HG02623 (cell line): ENCODE measurements at regions not wholly inside any gene's neighbourhood (a gene's known extent, or its start where the extent isn't known, plus 50 kb on each side); places are given as distances from the start of the nearest gene placed in this dataset.

Experiments used
- ATAC-seq: cut with Tn5 transposase; IDR thresholded peaks from one replicate; pipeline ENCODE4 v1.9.1; 2021; ENCODE audit warnings: moderate library complexity; ENCODE audit not compliant: unreplicated experiment

DNA sequence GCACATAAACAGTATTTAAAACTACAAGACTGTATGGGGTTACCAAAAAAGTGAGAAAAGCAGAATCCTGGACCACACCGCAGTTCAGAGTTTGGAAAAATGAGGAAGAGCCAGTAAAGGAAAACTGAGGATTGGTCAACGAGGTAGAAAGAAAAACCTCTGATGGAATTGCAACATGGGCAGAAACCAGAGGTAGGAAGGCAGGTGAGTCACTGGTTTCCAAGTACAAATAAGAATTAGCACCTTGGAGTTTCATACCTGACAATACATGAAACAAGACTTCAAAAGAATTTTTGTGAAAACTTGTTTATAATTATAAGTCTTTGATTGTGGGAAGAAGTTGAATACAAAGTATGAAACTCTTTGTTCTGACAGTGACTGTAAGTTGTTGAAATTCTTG, 533.7 kb upstream of the DAB1 start:
- no peak for ATAC-seq

DNA sequence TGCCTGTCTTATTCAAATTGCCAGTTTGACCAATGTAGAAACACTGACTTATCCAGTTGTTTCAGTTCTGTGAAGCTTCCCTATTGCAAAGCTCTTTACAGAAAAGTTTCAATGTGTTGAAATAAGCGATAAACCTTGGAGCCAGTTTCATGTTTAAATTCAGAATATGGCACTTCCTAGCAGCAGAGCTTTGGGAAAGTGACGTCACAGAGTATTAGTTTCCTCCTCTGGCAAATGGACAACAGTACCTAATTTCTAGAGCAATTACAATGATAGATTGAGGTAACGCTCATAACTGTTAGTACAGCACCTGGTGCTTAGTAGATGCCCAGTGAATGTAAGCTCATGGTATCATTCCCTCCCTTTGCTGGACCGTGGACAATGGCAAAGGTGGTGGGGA, 527.5 kb upstream of the DAB1 start:
- no peak for ATAC-seq

DNA sequence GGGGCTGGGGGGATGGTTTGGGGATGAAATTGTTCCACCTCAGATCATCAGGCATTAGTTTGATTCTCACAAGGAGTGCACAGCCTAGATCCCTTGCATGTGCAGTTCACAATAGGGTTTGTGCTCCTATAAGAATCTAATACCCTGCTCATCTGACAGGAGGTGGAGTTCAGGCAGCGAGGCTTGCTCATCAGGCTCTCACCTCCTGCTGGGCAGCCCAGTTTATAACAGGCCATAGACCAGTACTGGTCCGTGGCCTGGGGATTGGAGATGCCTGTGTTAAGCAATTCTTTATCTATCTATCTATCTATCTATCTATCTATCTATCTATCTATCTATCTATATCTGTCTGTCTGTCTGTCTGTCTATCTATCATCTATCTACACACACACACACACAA, 525.3 kb upstream of the DAB1 start:
- no peak for ATAC-seq

DNA sequence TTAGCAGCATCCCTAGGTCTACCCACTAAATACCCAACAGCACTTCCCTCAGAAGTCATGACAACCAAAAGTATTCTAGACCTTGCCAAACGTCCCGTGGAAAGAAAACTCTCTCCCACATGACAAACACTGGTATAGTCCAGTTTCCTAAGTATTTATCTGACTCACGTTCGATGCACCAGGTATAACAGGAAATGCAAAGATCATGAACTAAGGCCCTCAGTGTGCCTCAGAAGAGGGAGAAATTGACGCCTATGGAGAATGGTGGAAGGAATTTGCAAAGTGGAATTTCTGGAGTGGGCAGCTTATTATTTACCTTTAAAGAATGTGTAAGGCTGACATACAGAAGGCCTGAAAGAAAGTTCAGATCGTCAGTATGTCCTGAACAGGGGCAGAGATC, 523.6 kb upstream of the DAB1 start:
- no peak for ATAC-seq

DNA sequence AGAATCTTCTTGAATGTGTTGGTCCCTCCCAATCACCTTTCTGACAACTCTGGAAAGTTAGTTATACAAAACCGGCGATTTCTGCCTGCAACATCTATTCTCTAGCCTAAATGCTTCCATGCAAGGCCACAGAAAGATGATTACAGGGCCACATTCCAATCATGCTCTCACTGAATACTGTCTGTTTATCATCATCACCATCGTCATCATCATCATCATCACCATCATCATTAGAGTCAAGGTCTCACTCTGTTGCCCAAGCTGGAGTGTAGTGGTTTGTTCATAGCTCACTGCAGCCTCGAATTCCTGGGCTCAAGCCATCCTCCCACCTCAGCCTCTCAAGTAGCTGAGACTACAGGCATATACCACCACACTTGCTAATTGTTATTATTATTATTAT, 521.2 kb upstream of the DAB1 start:
- no peak for ATAC-seq

DNA sequence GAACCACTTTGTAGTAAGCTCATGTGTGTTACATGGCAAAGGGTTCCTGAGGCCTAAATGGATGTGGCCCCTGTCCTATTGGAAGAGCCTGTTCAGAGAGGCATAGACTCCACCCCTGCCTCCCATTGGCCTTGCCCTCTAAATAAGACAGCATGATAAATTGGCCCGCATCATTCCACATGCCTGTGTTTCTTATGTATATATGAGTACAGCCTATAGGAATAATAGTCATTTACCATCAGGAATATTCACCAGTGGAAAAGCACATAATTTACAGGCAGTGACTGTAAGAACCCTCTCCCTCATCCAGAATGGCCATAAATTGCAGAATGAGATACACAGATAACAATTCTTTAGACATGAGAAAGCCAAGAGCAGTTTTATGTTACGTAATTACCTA, 519.5 kb upstream of the DAB1 start:
- ATAC-seq: no peak

DNA sequence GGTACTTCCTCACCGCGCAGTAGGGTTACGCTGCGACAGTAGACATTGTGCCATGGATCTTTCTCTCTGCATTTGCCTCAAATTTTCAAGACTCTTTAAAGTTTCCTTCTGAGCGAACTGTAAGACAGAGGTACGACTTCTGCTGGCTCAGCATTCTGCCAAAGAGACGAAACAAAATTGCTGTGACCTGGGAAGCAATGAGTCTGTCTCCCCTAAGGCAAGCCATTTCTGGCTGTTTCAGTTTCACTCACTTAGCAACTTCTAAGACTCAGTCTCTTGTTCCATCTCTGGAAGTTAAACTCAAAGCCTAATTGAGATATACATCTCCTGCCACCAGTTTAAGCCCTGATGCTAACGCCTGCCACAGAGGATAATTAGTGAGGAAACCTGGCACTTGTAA, 510.9 kb upstream of the DAB1 start:
- no peak for ATAC-seq

DNA sequence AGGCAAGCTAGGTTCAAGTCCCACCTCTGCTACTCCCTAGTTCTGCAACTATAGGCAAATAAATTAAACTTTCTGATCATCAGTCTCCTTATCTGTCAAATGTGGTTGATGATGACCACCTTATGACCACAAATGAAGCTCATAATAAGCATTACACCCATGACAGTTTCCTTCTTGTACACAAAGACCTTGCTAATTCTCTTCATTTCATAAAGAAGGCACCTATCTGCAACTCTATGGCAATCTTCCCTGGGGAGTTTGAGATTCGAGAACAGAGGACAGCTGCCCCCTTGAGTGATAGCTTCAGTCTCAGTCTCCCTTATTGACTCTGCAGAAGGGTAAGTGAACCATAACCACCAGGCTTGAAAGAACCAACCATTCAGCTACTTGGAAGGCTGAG, 503.1 kb upstream of the DAB1 start:
- no peak for ATAC-seq

DNA sequence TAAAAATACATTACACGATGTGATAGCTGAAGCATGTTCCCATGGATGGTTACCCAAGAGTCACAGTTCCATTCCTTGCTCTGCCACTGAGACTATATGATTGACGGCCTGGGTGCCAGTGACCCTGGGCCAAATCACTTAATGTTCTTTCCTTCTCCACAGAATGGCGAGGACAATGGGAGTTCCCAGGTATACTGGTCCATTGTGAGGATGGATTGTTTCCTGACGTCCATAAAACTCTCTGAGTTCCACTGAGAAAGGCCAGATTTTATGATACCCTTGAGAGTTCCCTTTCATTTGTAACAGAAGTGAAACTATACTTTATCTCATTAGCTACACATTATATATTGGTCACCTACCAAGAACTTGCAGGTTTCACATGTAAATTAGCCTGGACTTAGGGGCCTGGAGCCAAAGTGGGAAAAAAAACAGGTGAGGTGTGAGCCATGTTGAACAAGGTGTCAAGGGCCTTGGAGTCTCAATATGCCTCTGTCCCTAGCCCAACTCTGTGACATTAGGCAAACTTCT, 502.2 kb upstream of the DAB1 start:
- ATAC-seq: no peak

DNA sequence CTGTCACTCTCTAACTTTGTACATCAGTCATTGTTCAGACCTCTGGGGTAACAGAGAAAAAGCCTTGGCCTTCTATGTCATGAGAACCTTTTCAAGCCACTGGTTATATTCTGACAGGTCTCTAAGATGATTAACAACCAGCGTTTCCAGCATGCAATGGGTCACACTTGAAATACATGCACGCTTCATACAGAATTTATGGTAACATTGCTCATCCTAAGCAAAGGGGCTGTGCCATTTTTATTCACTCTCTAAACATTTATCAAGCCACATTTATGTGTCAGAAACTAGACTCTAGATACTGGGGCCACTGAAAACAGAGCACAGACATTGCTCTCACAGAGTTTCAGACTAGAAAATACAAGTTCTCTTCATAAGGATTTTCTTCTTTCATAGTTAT, 501.4 kb upstream of the DAB1 start:
- no peak for ATAC-seq

DNA sequence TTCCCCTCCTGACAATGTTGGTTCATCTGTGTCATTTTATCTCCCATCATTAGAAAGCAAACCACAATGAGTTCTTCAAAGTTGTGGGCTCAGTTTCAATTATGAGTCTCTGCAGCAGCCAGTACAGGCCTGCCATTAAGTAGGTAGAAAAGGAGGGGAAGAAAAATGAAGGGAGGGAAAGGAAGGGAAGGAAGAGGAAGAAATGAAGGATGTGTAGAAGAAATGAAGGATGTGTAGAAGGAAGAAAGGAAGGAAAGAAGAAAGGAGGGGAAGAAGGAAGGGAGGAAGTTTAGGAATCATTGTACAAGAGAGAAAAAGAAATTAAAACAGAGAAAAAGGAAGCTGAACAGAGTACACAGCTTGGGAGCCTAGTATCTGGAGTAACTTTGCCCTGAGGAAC, 498.3 kb upstream of the DAB1 start:
- ATAC-seq: no peak

DNA sequence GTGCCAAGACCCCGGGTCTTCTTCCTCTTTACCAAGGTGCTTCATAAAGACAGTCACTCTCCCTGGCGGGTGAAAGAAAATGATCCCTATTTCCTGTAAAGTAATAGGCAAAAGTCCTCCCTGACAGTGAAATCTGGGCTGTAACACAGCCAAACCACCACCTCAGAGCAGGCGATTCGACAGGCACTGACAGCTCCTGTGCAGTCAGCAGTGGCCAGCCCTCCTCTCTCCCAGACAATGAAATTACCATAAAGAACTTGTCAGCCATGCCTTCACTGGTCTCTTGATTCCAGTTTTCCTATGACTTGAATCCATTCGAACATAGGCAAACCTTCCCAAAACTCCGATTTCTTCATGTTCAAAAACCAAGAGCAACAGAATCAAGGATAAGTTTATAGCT, 492.2 kb upstream of the DAB1 start:
- no peak for ATAC-seq

DNA sequence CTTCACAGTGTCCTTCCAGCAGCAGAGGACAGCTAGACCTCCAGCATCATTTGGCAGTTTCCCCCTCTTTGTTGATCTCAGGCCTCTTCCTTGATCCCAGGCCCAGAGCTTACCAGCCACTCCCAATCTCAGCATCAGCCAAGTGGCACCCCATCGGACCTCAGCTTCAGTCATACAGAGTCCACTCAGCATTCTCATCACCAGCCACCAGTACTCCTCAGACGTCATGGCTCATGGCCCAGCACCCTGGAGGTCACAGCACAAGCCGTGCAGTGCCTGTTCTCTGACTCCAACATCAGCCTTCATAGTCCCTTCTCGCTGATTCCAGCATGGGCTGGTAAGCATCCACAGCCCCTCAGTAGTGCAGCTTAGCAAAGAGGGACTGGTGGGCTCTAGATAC, 487.6 kb upstream of the DAB1 start:
- no peak for ATAC-seq

DNA sequence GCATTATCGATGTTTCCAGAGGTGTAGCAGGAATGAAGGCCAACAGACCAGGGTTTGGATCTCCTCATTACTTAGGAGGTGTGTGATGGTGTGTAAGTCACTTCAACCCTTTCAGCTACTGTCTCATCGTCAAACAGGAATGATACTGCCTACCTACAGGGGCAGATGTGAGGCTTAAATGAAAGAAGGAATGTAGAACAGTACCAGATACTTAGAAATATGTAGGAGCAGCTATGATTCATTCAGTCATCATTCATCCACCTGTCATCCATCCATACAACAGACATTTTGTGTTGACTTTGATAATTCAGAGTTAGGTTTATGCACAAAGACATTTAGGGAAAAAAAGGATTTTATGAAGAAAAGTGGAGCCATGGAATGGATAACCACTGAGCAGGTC, 486.9 kb upstream of the DAB1 start:
- no peak for ATAC-seq

DNA sequence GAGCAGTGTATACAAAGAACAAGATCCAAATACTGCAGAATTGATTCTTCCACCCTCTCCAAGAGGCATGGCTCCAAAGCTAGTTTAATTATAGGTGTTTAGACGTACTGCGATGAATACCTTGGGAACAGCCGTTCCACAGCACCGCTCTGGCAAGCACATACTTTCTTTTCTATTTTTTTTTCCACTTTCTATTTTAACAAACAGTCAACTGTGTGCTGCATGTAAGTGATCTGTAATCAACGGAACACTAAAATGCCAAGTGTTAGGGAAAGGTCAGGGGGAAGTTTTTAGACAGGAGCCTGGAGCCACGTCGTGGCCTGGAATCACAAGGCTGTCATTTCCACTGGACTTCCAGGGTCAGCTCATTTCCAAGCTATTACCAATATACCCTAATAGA, 486.4 kb upstream of the DAB1 start:
- no peak for ATAC-seq

DNA sequence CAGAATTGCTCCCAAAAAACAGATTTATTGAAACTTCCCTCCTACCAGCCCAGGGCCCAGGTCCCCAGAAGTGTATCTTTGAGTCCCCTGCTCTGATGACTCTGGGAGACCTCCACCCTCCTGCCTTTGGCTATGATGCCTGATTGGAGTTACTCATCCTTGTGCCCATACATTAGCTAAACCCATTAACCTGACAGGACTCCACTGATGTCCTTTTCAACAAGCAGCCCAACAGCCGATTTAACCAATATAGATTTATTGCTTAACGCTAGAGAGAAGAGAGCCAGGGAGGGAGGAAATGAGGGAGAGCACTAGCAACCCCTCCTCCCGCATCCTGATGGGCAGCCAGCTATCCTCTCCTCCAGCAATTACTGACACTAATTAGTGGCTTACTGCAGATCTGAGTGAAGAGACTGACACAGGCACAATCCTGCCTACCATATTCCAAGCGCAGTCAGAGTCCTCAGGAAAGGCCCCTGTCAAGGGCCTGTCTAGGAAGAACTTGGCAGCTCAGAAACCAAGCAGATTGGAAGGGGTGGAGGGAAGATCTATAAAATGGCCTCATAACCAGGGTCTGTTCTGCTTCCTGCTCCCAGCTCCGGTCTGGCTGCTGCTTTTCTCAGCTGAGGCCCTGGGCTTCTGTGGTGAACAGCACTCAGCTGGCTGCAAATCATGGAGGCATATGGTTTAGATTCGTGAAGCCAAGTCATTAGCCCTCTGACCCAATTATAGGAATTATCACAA, 484.5 kb upstream of the DAB1 start:
- ATAC-seq: no peak

DNA sequence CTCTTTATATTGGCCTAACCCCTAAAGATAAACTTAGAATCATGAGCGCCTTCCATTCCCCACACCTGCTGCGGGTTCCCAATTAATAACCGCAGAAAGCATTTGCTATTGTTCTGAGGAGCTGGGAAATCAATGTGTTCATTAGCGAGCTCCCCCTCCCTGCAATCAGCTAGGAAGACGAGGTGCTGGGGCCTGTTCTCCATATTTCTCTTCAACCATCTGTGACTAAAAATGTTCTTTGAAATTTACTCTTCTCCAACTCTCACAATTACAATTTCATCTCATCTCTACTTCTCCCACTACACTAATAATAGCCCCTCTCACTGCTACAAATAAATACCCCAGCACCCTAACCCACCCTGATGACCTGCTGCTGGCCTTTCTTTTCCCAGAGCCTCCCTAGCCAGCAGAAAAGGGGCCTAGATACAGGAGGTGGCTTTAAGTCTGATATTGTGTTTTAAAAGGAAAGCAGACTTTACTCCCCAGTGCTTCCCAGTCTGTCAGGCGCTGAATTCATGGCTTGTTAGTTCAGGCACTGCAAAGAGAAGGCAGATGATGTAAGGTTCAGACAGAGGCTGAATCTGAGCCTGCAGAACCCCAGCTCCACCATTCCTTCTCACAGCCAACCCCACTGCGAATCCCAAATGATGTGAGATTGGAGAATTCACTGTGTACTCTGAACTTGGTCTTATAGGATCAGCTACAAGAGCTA, 477.5 kb upstream of the DAB1 start:
- ATAC-seq: no peak

DNA sequence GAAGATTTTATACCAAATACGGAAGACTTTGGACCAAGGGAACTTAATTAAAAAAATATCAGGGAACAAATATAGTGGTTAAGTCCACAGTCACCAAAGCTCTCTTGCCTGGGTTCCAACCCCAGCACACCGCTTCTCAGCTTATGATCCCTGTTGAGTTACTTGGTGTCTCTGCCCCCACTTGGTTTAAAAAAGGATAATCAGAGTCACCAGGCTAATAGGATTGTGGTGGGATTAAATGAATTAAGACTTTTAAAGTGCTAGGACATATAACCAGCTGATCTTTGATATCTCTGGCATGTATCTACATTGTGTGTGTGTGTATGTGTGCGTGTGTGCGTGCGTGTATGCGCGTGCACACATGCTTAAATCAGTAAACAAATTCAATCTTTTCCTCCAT, 474.7 kb upstream of the DAB1 start:
- ATAC-seq: no peak

DNA sequence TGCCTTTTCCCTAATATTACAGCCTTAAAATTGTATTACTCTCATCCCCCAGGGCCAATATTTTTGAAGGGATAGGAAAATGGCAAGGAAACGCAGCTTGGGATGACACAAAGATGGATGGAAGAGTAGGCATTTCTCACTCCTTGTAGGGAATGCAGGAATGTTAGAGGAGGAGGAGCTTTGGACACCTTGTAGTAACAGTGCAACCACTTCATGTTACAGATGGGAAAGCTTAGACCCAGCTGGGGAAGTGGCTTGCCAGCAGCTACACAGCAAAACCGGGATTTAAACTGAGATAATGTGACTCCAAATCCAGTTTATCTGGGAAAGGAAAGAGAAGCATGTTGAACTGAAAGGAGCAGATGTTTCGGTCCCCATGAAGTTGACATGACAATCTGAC, 473.7 kb upstream of the DAB1 start:
- no peak for ATAC-seq

DNA sequence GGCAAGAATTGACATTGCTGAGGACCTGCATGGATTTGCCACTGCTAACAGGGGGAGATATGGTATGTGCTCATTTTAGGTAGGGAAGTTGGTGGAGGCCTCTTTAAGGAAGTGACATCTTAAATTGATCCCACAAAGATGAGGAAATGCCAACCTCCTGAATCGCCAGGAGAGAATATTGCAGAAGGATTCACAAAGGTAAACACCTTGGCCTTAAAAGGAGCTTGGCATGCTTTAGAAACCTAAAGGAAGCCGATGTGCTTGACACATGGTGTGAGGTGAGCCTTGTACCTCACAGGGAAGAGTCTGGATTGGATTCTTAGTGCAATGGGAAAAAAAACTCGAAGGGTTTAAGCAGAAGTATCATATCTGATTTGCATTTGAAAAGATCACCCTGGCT, 470.5 kb upstream of the DAB1 start:
- no peak for ATAC-seq

DNA sequence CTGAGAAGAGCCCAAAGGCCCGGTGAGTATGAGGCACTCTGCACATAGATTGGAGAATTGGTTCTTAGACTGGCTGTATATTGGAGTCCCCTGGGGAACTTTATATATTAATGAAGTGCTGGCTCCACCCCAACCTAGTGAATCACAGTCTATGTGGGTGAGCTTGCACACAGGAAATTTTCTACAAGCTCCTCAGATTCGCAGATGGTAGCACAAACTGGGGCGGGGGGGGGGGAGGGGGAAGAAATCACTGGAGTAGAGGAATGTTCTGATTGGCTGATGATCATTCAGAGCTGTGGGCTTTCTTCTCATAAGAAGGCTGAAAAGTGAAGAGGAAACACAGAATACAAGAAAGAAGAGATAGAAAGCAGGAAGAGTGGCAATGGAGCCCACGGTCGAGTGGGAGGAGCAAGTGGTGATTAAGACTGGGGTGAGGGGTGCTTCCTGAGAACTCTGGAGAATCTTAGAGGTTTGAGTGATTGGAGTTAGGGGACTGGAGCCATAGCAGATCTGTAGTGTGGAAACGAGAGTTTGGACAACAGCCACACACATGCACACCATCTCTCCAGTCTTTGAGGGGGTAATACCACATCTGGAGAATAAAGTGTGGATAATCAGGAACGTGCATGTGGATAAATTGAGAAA, 465.9 kb upstream of the DAB1 start:
- ATAC-seq: no peak

DNA sequence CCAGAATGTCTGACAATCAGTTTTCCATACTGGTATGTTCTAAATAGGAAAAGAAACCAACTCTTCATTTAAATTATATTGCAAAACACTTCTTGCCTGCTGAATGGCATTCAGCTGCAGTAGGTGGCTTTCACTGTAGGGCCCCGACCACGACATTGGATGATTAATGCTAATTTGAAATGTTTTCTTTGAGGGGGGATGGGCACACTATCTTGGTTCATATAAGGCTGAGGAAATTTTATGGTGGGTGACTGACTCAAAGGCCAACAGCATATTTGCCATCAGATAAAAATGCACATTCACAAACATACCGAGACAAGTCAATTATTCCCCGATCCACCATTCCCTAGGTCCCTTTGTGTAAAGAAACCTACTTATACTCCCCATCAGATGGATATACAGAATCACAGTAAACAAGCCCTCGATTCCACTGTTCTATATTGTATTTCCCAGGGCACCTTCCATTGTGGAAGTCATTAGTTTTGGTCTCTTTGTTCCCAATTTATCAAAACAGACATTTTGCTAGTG, 464.2 kb upstream of the DAB1 start:
- no peak for ATAC-seq
